PC-3 (cell line): ENCODE measurements at regions not wholly inside any gene's neighbourhood (a gene's known extent, or its start where the extent isn't known, plus 50 kb on each side); places are given as distances from the start of the nearest gene placed in this dataset.

Source experiments
- CTCF ChIP-seq: fragments of 300-600 bp; sonication (generic); conservative IDR thresholded peaks from 2 replicates; pipeline ENCODE4 v1.5.1; 2017; ENCODE audit warnings: antibody characterized with exemption, low read depth, mild to moderate bottlenecking, low read length
- EZH2 ChIP-seq: fragments of 300-600 bp; sonication (generic); IDR thresholded peaks from one replicate; pipeline ENCODE4 v1.6.1; 2017; ENCODE audit warnings: antibody characterized with exemption, mild to moderate bottlenecking, low read length; ENCODE audit not compliant: unreplicated experiment

GRCh38 chr15:35627696-35628095, 81.7 kb upstream of the DPH6 start:
- no peak for TF ChIP-seq CTCF
- no peak for TF ChIP-seq EZH2
